ENCODE measurements at regions not wholly inside any gene's neighbourhood (a gene's known extent, or its start where the extent isn't known, plus 50 kb on each side); places are given as distances from the start of the nearest gene placed in this dataset.

DNA sequence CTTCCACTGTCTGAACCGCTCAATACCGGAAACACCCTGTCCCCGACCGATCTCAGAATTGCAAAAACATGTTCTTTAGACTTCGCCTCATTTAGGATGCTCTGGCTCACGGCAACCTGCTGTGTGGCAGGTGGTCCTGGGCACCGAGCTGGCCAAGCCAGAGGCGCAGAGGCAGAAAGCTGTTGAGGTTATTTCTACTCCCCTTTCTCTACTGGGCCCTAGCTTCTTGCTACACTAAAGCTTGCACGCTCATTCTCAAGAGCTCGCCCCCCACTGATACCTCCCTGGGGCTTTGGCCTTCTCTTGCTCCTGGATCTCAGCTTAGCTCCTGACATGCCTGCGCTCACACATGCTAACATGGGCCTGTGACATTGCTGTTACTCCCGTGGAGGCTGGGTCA is 417.4 kb downstream of the LPIN1 start:
- TF ChIP-seq, protein P1, sequence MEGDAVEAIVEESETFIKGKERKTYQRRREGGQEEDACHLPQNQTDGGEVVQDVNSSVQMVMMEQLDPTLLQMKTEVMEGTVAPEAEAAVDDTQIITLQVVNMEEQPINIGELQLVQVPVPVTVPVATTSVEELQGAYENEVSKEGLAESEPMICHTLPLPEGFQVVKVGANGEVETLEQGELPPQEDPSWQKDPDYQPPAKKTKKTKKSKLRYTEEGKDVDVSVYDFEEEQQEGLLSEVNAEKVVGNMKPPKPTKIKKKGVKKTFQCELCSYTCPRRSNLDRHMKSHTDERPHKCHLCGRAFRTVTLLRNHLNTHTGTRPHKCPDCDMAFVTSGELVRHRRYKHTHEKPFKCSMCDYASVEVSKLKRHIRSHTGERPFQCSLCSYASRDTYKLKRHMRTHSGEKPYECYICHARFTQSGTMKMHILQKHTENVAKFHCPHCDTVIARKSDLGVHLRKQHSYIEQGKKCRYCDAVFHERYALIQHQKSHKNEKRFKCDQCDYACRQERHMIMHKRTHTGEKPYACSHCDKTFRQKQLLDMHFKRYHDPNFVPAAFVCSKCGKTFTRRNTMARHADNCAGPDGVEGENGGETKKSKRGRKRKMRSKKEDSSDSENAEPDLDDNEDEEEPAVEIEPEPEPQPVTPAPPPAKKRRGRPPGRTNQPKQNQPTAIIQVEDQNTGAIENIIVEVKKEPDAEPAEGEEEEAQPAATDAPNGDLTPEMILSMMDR (IDR thresholded peaks at IDR 0.05; ENCODE audit: low read depth, low read length), result no peak
- TF ChIP-seq POLR2A (IDR thresholded peaks at IDR 0.05; ENCODE audit: extremely low read depth, insufficient read length) (no peak), MYC (IDR thresholded peaks at IDR 0.05; ENCODE audit: low read depth, low read length) (no peak)
- TF ChIP-seq, protein P2, sequence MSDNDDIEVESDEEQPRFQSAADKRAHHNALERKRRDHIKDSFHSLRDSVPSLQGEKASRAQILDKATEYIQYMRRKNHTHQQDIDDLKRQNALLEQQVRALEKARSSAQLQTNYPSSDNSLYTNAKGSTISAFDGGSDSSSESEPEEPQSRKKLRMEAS (IDR thresholded peaks at IDR 0.05; ENCODE audit: low read depth, low read length), result no peak
